Stimulated activated naive CD8-positive, alpha-beta T cell treated with anti-CD3 and anti-CD28 coated beads, Interleukin-15, Interleukin-2, amounts not matched to agents 100 U/mL and 50 U/mL, for 24 hours (primary cell): ENCODE measurements at regions not wholly inside any gene's neighbourhood (a gene's known extent, or its start where the extent isn't known, plus 50 kb on each side); places are given as distances from the start of the nearest gene placed in this dataset.
"Not testable (repeated sequence)": the region's sequence is repeated elsewhere in the genome, so short reads cannot be mapped to it uniquely, and the experiment has no call there.

Source experiments
- ATAC-seq: fragments of 150-1000 bp; cut with Tn5 transposase; one replicate; pipeline ENCODE4 v1.10.0; 2021
- DNase-seq: peaks from one replicate; pipeline ENCODE4 v3.0.0; 2021

GRCh38 chr18:6525604-6526003 is 110.9 kb upstream of the L3MBTL4 start:
- no peak for ATAC-seq
- DNase-seq, result no peak

DNA sequence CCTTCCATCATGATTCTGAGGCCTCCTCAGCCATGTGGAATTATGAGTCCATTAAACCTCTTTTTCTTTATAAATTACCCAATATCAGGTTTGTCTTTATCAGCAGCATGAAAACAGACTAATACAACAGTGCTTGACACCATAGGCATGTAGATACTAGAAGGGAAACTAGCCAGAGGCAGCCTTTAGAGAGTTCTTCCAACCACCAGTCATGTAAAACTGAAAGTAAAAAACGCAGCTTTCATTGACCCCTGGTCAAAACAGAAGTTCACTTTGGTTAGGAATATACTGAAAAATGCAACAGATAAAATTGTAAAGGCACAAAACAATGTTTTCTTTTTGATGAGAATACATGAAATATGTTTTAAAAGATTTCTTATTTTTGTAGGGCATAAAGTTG is 122.8 kb upstream of the L3MBTL4 start:
- ATAC-seq, result no peak

GRCh38 chr18:6541131-6541679 is 126.5 kb upstream of the L3MBTL4 start:
- not testable (repeated sequence) for ATAC-seq, DNase-seq

More for the DNA sequence above, 122.8 kb upstream of the L3MBTL4 start:
- no peak for DNase-seq

DNA sequence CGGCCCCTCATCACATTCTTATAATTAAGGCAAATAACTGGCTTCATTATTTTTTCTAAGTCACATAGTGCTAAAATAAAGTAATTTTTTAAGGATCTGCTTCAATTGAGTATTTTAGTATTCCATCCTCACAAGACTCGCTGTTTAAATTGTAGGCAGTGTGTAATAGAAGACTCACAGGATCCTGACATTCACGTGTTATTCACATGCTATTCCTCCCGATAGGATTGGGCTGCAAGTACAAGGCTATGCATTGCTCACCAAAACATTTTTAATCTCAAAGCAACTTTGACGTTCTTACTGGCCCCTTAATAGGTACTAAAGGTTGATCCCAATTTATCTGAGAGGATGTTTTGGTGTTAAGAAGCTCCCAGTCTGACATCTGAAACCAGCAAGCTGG is 127.6 kb upstream of the L3MBTL4 start:
- no peak for DNase-seq
- ATAC-seq, result no peak

DNA sequence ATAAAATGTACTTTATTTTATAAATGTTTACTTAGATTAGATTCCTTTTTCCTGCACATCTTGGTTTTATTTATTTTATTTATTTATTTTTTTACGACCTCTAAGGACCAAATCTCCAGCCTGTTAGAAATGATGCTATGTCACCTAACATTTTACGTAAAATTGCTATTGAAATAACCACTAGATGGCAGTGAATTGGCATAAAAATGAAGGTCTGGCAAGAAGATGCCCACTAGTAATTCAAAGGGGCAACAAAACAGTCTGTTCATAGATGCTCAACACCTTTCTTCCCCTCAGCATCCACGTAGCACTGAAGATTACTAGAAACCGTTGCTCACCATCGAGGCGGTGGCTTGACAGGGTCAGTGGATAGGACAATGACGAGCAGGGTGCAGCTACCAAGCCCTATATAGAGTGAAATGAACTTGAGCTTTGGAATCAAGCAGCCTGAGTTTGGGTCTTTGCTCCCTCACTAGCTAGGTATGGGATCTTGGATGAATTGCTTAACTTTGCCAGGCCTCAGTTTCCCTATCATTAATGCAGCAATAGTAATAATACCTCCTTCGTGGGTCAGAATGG is 128.7 kb upstream of the L3MBTL4 start:
- ATAC-seq, result no peak
- no peak for DNase-seq

GRCh38 chr18:6546229-6546628 is 131.5 kb upstream of the L3MBTL4 start:
- no peak for ATAC-seq
- no peak for DNase-seq

DNA sequence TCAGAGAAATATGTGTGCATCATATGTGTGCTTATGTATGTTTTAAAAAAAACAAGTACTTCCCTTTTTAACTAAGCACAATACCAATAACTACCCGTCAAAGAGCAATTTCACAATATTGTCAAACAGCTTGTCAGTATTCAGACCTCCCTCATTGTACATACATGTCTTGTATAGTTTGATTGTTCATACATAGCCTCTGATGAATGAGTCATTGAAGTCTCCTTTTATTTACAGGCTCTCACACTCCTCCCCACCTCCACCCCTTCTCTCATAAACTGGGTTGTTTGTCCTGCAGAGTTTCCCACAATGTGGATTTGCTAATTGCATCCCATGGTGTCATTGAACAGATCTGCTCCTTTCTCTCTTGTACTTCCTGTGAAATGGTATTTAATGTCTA is 132.8 kb upstream of the L3MBTL4 start:
- DNase-seq, result no peak
- ATAC-seq, result no peak

DNA sequence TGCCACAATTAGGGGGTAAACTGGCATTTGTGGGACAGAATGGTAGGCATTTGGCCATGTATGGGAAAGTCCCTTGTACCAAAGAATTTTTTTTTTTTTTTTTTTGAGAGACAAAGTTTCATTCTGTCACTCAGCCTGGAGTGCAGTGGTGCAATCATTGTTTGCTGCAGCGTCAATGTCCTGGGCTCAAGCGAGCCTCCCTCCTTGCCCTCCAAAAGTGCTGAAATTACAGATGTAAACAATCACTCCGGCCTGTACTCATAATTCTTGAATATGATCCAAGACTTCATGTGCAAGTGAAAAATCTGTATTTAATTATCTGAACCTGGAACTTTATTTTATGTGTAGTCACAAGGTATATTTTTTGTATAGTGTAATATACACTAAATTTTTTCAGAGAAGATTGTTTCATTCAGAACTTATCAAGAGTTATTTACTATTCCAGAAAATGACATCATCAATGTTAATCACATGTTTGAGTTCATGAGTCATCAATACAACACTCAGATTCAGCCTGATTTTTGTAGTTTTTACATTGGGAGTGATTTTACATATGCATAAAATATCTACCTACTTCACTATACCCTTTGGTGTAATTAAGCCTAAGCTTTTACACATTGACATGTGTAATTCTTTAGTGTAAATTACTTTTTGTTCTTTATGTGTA is 138.7 kb upstream of the L3MBTL4 start:
- DNase-seq (no peak), ATAC-seq (no peak)

- DNase-seq (no peak), ATAC-seq (no peak)
These were observed 142.5 kb upstream of the L3MBTL4 start for GRCh38 chr18:6557057-6557769.

DNA sequence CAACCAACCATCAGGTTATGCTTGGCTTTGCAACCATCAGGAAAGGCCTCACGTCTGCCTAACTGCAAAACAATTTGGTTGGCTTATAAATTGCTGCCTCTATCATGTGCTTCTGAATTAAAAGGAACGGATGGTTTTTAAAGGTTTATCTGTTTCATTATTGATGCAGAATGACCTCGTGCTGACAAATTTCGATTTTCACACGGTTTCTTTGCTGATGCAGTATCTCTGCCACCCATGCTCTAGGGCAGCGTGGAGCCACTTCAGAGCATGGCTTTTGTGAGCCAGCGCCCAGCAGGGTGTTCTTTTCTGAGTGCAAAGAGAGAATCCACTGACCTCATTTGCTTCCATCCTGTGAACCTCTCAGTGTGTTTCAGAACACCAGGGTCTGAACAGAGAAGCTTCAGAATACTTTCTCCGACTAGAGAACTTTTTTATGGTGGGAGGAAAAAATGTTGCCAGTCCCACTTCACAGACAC is 143.1 kb upstream of the L3MBTL4 start:
- no peak for DNase-seq
- no peak for ATAC-seq

DNA sequence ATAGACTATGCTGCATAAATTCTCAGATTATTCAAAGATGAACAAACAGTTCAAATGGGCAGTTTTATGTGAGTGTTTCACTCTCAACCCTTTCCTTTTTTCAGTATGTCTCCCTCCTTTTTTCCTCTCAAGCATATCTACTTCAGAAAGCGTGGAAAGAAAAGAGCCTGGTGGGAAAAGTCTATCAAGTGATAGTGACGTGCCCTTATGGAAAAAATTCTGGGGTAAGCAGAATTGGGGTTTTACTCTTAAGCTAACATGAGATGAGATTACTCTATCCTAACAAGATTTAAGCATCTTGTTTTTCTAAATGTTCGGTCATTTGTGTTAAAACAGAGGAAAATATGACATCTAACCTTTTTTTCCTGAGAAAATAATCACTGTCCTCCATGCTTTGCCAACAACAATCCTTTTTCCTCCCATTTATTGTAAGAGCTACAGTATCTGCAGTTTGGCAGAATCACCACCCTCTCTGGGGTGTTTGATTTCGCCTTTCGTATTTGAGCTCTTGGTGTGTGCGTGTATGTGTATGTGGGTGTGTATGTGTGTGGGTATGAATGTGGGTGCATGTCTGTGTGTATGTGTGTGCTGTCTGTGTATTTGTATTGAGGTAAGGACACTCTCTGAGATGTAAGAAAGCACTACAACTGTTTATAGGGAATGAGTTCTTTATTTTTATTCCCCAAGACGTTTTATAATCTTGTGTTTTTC is 143.9 kb upstream of the L3MBTL4 start:
- ATAC-seq, result no peak
- no peak for DNase-seq

- ATAC-seq, result no peak
- DNase-seq, result no peak
These were observed 144.6 kb upstream of the L3MBTL4 start for GRCh38 chr18:6559296-6559695.

DNA sequence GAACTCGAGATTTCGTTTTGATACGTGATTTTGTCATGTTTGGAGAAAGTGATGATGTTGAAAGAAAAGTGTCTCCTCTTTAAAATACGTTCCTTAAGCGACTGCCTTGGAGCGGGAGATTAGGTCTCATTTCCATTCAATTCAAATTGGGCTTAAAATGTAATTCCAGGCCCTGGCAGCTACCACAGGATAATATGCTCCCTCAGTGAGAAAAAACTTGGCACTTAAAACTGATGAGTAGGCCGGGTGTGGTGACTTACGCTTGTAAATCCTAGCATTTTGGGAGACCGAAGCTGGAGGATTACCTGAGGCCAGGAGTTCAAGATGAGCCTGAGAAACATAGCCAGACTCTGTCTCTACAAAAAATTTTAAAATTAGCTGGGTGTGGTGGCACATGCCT is 146.3 kb upstream of the L3MBTL4 start:
- no peak for ATAC-seq
- DNase-seq, result no peak

- DNase-seq, result no peak
- ATAC-seq, result no peak
These were observed 146.7 kb upstream of the L3MBTL4 start for GRCh38 chr18:6561420-6561861.

- ATAC-seq (no peak), DNase-seq (no peak)
These were observed 147.2 kb upstream of the L3MBTL4 start for GRCh38 chr18:6561862-6562291.

- ATAC-seq (no peak), DNase-seq (no peak)
These were observed 149.2 kb upstream of the L3MBTL4 start for GRCh38 chr18:6563896-6564295.

GRCh38 chr18:6564950-6565814 is 150.5 kb upstream of the L3MBTL4 start:
- DNase-seq (no peak), ATAC-seq (no peak)

DNA sequence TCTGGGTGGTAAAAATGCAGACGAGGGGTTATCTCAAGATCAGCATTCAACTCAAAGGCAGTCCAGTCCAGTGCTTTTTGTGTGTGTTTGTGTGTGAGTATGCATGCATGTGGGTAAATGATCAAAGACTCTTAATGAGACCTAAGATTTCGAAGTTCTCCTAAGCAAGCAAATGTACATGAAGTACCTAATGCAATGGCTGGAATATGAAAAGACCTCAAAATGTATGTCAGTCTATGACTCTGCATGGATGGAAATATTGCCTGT is 151.0 kb upstream of the L3MBTL4 start:
- DNase-seq (no peak), ATAC-seq (no peak)

DNA sequence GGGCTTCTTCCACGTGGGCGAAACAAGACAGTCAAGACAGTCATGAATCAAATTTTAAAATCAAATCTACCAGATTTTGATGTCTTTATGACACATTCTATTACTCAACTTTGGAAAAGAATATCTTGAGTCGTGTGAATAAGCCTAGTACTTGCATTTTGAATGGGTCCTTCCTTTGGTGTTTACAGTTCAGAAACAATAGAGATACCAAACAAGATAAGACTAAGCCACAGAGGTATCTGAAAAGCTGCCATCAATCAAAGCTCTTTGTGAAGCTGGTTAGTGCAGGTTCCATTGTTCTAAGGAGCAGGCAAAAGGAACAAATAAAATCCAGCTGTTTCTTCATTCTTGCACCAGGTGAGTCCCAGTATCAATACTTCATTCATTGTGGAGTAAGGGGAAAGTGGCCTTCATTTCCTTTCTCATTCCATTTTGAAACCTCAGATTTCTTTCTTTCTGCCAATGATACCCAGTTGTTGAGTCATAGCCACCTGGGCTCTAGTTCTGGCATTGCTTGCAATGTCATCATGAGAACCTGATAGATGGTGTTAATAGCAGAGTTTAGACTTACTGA is 151.7 kb upstream of the L3MBTL4 start:
- no peak for ATAC-seq

DNA sequence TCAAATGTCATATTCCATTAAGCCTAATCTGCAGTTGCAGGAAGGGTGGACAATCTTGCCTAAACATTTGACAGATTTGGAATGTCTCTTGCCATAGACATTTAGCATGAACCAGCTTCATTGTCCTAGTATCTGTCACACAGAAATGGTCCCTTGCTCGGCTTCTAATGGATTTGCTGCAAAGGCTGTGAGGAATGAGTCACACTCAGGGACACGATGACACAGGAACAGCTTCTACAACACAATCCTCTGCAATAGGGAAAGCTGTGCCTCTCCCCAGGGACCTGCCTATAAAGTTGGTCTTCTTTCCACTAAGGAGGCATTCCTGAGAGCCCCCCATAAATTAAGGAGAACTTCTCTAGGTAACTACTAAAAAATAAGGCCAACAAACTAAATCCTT is 155.1 kb upstream of the L3MBTL4 start:
- no peak for DNase-seq
- no peak for ATAC-seq

More for the DNA sequence above, 151.7 kb upstream of the L3MBTL4 start:
- no peak for DNase-seq

DNA sequence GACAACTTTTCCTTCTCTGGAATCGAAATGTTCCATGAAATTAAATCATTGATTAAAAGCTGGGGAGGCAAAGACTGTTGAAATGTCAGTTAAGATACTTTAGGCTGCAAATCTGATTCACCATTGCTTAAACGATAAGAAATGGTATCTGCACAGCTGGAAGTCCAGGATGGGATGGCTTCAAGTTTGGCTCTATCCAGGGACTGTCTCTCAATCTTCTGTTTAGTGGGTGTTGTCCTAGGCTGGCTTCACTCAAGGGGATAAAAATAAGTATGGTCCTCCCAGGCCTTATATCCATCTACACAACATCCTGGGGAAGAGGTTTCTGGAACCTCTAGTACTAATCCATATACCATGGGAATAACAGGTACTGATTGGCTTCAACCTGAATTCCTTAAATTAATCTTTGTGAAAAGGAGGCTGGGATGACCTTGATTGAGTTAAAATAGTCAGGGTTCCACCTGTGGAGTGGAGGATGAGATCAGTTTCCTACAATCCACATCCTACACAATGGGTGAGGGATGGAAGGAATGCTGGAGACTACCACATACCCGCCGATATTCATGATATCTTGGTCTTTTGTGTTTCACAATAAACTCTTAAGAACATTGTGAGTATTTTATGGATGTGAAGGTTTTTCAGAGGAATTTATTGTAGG is 156.0 kb upstream of the L3MBTL4 start:
- DNase-seq (no peak), ATAC-seq (no peak)
